ENCODE measurements at regions not wholly inside any gene's neighbourhood (a gene's known extent, or its start where the extent isn't known, plus 50 kb on each side); places are given as distances from the start of the nearest gene placed in this dataset.

DNA sequence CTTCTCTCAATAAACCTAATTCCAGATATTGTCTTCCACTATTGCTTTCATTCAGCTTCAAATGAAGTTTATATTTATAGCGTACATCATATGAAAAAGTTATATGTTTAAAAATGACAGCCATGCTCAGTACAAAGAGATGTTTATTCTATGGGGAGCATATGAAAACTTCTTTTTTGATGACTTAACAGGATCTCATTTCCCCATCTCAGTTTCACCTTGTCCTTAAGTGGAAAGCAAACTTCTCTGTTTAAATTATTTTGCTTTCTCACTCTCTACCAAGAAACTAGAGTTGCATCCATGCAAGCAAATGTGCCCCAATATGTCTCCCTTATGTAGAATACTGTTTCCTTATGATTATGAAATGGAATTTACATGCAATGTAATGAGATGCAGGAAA lies 799.5 kb upstream of the RGS18 start (continued):
- TF ChIP-seq, protein P1, sequence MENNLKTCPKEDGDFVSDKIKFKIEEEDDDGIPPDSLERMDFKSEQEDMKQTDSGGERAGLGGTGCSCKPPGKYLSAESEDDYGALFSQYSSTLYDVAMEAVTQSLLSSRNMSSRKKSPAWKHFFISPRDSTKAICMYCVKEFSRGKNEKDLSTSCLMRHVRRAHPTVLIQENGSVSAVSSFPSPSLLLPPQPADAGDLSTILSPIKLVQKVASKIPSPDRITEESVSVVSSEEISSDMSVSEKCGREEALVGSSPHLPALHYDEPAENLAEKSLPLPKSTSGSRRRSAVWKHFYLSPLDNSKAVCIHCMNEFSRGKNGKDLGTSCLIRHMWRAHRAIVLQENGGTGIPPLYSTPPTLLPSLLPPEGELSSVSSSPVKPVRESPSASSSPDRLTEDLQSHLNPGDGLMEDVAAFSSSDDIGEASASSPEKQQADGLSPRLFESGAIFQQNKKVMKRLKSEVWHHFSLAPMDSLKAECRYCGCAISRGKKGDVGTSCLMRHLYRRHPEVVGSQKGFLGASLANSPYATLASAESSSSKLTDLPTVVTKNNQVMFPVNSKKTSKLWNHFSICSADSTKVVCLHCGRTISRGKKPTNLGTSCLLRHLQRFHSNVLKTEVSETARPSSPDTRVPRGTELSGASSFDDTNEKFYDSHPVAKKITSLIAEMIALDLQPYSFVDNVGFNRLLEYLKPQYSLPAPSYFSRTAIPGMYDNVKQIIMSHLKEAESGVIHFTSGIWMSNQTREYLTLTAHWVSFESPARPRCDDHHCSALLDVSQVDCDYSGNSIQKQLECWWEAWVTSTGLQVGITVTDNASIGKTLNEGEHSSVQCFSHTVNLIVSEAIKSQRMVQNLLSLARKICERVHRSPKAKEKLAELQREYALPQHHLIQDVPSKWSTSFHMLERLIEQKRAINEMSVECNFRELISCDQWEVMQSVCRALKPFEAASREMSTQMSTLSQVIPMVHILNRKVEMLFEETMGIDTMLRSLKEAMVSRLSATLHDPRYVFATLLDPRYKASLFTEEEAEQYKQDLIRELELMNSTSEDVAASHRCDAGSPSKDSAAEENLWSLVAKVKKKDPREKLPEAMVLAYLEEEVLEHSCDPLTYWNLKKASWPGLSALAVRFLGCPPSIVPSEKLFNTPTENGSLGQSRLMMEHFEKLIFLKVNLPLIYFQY (CRISPR knock-in tag; IDR thresholded peaks at IDR 0.05; ENCODE audit: borderline replicate concordance) = no peak
- TF ChIP-seq SP1 (IDR thresholded peaks at IDR 0.05) = no peak
- TF ChIP-seq SP1 (CRISPR knock-in tag; IDR thresholded peaks at IDR 0.05) = no peak
- TF ChIP-seq, protein P2, sequence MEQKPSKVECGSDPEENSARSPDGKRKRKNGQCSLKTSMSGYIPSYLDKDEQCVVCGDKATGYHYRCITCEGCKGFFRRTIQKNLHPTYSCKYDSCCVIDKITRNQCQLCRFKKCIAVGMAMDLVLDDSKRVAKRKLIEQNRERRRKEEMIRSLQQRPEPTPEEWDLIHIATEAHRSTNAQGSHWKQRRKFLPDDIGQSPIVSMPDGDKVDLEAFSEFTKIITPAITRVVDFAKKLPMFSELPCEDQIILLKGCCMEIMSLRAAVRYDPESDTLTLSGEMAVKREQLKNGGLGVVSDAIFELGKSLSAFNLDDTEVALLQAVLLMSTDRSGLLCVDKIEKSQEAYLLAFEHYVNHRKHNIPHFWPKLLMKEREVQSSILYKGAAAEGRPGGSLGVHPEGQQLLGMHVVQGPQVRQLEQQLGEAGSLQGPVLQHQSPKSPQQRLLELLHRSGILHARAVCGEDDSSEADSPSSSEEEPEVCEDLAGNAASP (CRISPR knock-in tag; IDR thresholded peaks at IDR 0.05; ENCODE audit: borderline replicate concordance) = no peak
- TF ChIP-seq SALL1 (CRISPR knock-in tag; IDR thresholded peaks at IDR 0.05) = no peak

DNA sequence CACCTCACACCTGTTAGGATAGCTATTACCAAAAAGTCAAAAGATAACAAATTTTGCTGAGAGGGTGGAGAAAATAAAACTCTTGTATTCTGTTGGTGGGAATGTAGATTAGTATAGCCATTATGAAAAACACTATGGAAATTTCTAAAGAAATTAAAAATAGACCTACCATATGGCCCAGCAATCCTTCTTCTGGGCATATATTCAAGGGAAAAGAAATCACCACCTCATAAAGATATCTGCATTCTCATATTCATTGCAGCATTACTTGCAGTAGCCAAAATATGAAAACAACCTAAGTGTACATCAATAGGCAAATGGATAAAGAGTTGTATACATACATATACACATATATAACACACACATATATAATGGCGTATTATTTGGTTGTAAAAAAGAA lies 791.6 kb upstream of the RGS18 start:
- Histone ChIP-seq H3K79me2 (ENCODE audit: insufficient read depth, low read length) (no peaks in the 10 kb centered on the region), H4K20me1 (ENCODE audit: insufficient read depth, low read length) (no peaks in the 10 kb centered on the region), H3K4me3 (replicated peaks in 1 of 3; ENCODE audit: insufficient read depth in 1 of 3, low read depth in 2 of 3, low read length in 3 of 3) (no peak overlapping the region), H3K27ac (ENCODE audit: extremely low read length, insufficient read depth, low read length) (no peak overlapping the region), H2AFZ (ENCODE audit: low read length) (no peak overlapping the region), H3K4me1 (ENCODE audit: insufficient read depth, low read length) (no peaks in the 10 kb centered on the region), H3K9ac (ENCODE audit: insufficient read depth, low read depth, low read length) (no peak overlapping the region), H3K9me3 (ENCODE audit: low read length) (no peaks in the 10 kb centered on the region), H3K27me3 (ENCODE audit: control insufficient read depth in 1 of 2, insufficient read depth in 2 of 2, low read length in 2 of 2) (no peaks in the 10 kb centered on the region), H3K4me2 (ENCODE audit: low read depth, low read length) (no peak overlapping the region), H3K36me3 (replicated peaks in 1 of 2; ENCODE audit: control insufficient read depth in 1 of 2, insufficient read depth in 2 of 2, low read length in 2 of 2) (no peaks in the 10 kb centered on the region)
- DNase-seq (ENCODE audit: low spot score) (no peak), FAIRE-seq (no peak), ATAC-seq (no peak)
- in situ Hi-C loops (cut with HindIII; ENCODE audit: extremely low pct_ligation_motif_present, low pct_unique_long_range_greater_than_20kb) (no loop called here), intact Hi-C loops (cut with micrococcal nuclease; ENCODE audit: unreplicated experiment) (no loop called here)
- POLR2A ChIA-PET = no interaction called here
- CTCF ChIA-PET (ENCODE audit: low intra/inter-chr PET ratio, low total read pairs) = no interaction called here
- whole genome bisulfite sequencing (ENCODE audit: low lambda C conversion rate) = 7% methylated on average over 1 of the region's 1 CpG
- BruUV-seq (replicated peaks) = no TSS peak
- TF ChIP-seq, protein P3, sequence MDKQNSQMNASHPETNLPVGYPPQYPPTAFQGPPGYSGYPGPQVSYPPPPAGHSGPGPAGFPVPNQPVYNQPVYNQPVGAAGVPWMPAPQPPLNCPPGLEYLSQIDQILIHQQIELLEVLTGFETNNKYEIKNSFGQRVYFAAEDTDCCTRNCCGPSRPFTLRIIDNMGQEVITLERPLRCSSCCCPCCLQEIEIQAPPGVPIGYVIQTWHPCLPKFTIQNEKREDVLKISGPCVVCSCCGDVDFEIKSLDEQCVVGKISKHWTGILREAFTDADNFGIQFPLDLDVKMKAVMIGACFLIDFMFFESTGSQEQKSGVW (CRISPR knock-in tag; IDR thresholded peaks at IDR 0.05; ENCODE audit: borderline replicate concordance) = no peak
- TF ChIP-seq ZNF34 (CRISPR knock-in tag; IDR thresholded peaks at IDR 0.05; ENCODE audit: borderline replicate concordance) = no peak
- TF ChIP-seq ZNF30 (CRISPR knock-in tag; IDR thresholded peaks at IDR 0.05) = no peak
- TF ChIP-seq ZNF772 (CRISPR knock-in tag; IDR thresholded peaks at IDR 0.05) = no peak
- no peak for TF ChIP-seq GRHL1 (CRISPR knock-in tag; conservative IDR thresholded peaks at IDR 0.05)
- no peak for TF ChIP-seq HCFC1 (IDR thresholded peaks at IDR 0.05; ENCODE audit: low read depth, low read length)
- no peak for TF ChIP-seq LCORL (IDR thresholded peaks at IDR 0.05)
- no peak for TF ChIP-seq LCORL (CRISPR knock-in tag; IDR thresholded peaks at IDR 0.05)
- TF ChIP-seq GATAD1 (CRISPR knock-in tag; IDR thresholded peaks at IDR 0.05) = no peak
- no peak for TF ChIP-seq TOE1 (CRISPR knock-in tag; IDR thresholded peaks at IDR 0.05)
- TF ChIP-seq, protein P2 (CRISPR knock-in tag; IDR thresholded peaks at IDR 0.05; ENCODE audit: borderline replicate concordance) = no peak
- TF ChIP-seq EZH2 (conservative IDR thresholded peaks at IDR 0.05; ENCODE audit: low read depth, low read length) = no peak

All from HepG2 (cell line).